Neural progenitor cell (in vitro differentiated cells): ENCODE measurements at regions not wholly inside any gene's neighbourhood (a gene's known extent, or its start where the extent isn't known, plus 50 kb on each side); places are given as distances from the start of the nearest gene placed in this dataset.

Source experiments
- DNase-seq: peaks from one replicate; pipeline ENCODE4 v3.0.0-alpha.2; 2016; ENCODE audit warnings: low spot score
- H2AFZ ChIP-seq: fragments of 200-600 bp; sonication (generic); replicated peaks from 2 replicates; pipeline ENCODE4 v1.6.1; 2016; ENCODE audit warnings: antibody characterized with exemption
- H3F3A ChIP-seq: fragments of 200-600 bp; sonication (generic); 2 replicates; pipeline ENCODE4 v1.6.1; 2016; ENCODE audit warnings: antibody characterized with exemption, low read depth
- H3K27ac ChIP-seq: fragments of 200-600 bp; sonication (generic); 2 replicates; pipeline ENCODE4 v1.5.1; 2016; ENCODE audit warnings: mild to moderate bottlenecking
- H3K27me3 ChIP-seq: fragments of 200-600 bp; sonication (generic); 2 replicates; pipeline ENCODE4 v1.6.1; 2016; ENCODE audit warnings: mild to moderate bottlenecking, moderate library complexity
- H3K36me3 ChIP-seq: fragments of 200-600 bp; sonication (generic); 2 replicates; pipeline ENCODE4 v1.5.1; 2016
- H3K4me1 ChIP-seq: fragments of 200-600 bp; sonication (generic); 2 replicates; pipeline ENCODE4 v1.6.1; 2016; ENCODE audit warnings: mixed run types
- H3K4me2 ChIP-seq: fragments of 200-600 bp; sonication (generic); 2 replicates; pipeline ENCODE4 v1.6.1; 2016
- H3K4me3 ChIP-seq: fragments of 200-600 bp; sonication (generic); 2 replicates; pipeline ENCODE4 v1.5.1; 2016
- H3K79me2 ChIP-seq: fragments of 200-600 bp; sonication (generic); 2 replicates; pipeline ENCODE4 v1.6.1; 2016; ENCODE audit warnings: low read depth
- H3K9ac ChIP-seq: fragments of 200-600 bp; sonication (generic); 2 replicates; pipeline ENCODE4 v1.6.1; 2016
- H3K9me3 ChIP-seq: fragments of 200-600 bp; sonication (generic); 2 replicates; pipeline ENCODE4 v1.5.1; 2016; ENCODE audit warnings: low read depth
- H4K20me1 ChIP-seq: fragments of 200-600 bp; sonication (generic); 2 replicates; pipeline ENCODE4 v1.6.1; 2016; ENCODE audit warnings: low read depth
- H3K27ac Mint-ChIP-seq: 3 replicates; pipeline ENCODE4 v1.8.0; 2021; ENCODE audit warnings: mixed read lengths
- H3K27me3 Mint-ChIP-seq: 2 replicates; pipeline ENCODE4 v1.8.0; 2022; ENCODE audit warnings: low read depth, mild to moderate bottlenecking, inconsistent platforms, moderate library complexity, mixed read lengths; ENCODE audit not compliant: insufficient read depth
- H3K36me3 Mint-ChIP-seq: 3 replicates; pipeline ENCODE4 v1.8.0; 2021; ENCODE audit warnings: mixed read lengths
- H3K4me1 Mint-ChIP-seq: 3 replicates; pipeline ENCODE4 v1.8.0; 2021; ENCODE audit warnings: mixed read lengths
- H3K4me3 Mint-ChIP-seq: 3 replicates; pipeline ENCODE4 v1.8.0; 2021; ENCODE audit warnings: mild to moderate bottlenecking, moderate library complexity, mixed read lengths
- H3K9me3 Mint-ChIP-seq: 3 replicates; pipeline ENCODE4 v1.8.0; 2020; ENCODE audit warnings: mixed read lengths
- CTCF ChIP-seq: fragments of 200-600 bp; sonication (generic); IDR thresholded peaks from 2 replicates; pipeline ENCODE4 v1.5.1; 2017; ENCODE audit warnings: antibody characterized with exemption, mild to moderate bottlenecking
- EZH2 ChIP-seq: fragments of 200-600 bp; sonication (generic); IDR thresholded peaks from 2 replicates; pipeline ENCODE4 v1.6.1; 2017; ENCODE audit warnings: antibody characterized with exemption, mild to moderate bottlenecking, moderate library complexity
- EZH2phosphoT487 ChIP-seq: fragments of 200-600 bp; sonication (generic); IDR thresholded peaks from 2 replicates; pipeline ENCODE4 v1.6.1; 2017; ENCODE audit warnings: antibody characterized with exemption

- no peak for DNase-seq
- Histone ChIP-seq H3K79me2 (no peaks in the 10 kb centered on the region), H3K9ac (no peak overlapping the region), H3K4me1 (no peaks in the 10 kb centered on the region), H3K36me3 (no peaks in the 10 kb centered on the region), H2AFZ (no peak overlapping the region), H3F3A (no peaks in the 10 kb centered on the region), H3K4me2 (no peak overlapping the region), H3K4me3 (no peak overlapping the region), H3K27me3 (no peaks in the 10 kb centered on the region), H4K20me1 (no peaks in the 10 kb centered on the region), H3K9me3 (no peaks in the 10 kb centered on the region), H3K27ac (no peak overlapping the region)
- H3K27me3 Mint-ChIP-seq, result no peaks in the 10 kb centered on the region
- no peak for TF ChIP-seq EZH2phosphoT487
- no peak for TF ChIP-seq CTCF
- no peak for TF ChIP-seq EZH2
- H3K9me3 Mint-ChIP-seq, result no peaks in the 10 kb centered on the region
- H3K36me3 Mint-ChIP-seq, result no peaks in the 10 kb centered on the region
- H3K4me1 Mint-ChIP-seq, result no peaks in the 10 kb centered on the region
- H3K27ac Mint-ChIP-seq, result no peak overlapping the region
- H3K4me3 Mint-ChIP-seq, result no peak overlapping the region
Measured at GRCh38 chr4:178339769-178340168, 897.5 kb upstream of the AGA start.

- Histone ChIP-seq H4K20me1 (no peaks in the 10 kb centered on the region), H3K4me3 (no peak overlapping the region), H3K9me3 (no peaks in the 10 kb centered on the region), H3K27ac (no peak overlapping the region), H3K79me2 (no peaks in the 10 kb centered on the region), H3K9ac (no peak overlapping the region), H3K27me3 (no peaks in the 10 kb centered on the region), H3K4me2 (no peak overlapping the region), H3F3A (no peaks in the 10 kb centered on the region), H2AFZ (no peak overlapping the region), H3K4me1 (no peaks in the 10 kb centered on the region), H3K36me3 (no peaks in the 10 kb centered on the region)
- Mint-ChIP-seq H3K4me3 (no peak overlapping the region), H3K27me3 (no peaks in the 10 kb centered on the region), H3K36me3 (no peaks in the 10 kb centered on the region), H3K9me3 (no peaks in the 10 kb centered on the region), H3K4me1 (no peaks in the 10 kb centered on the region), H3K27ac (no peak overlapping the region)
- TF ChIP-seq EZH2, result no peak
- TF ChIP-seq CTCF, result no peak
- TF ChIP-seq EZH2phosphoT487, result no peak
- DNase-seq, result no peak
Measured at GRCh38 chr4:178340468-178340867, 898.2 kb upstream of the AGA start.

GRCh38 chr4:178344096-178344495 lies 901.9 kb upstream of the AGA start:
- H3K9me3 ChIP-seq, result no peaks in the 10 kb centered on the region
- no peak overlapping the region for H3K27ac ChIP-seq
- no peaks in the 10 kb centered on the region for H3K4me1 ChIP-seq
- no peak overlapping the region for H3K9ac ChIP-seq
- no peak for TF ChIP-seq EZH2
- TF ChIP-seq EZH2phosphoT487, result no peak
- TF ChIP-seq CTCF, result no peak
- Mint-ChIP-seq H3K36me3 (no peaks in the 10 kb centered on the region), H3K27ac (no peak overlapping the region), H3K4me1 (no peaks in the 10 kb centered on the region), H3K27me3 (no peaks in the 10 kb centered on the region), H3K4me3 (no peak overlapping the region), H3K9me3 (no peaks in the 10 kb centered on the region)
- no peak for DNase-seq
- H3F3A ChIP-seq, result no peaks in the 10 kb centered on the region
- H4K20me1 ChIP-seq, result no peaks in the 10 kb centered on the region
- H3K4me3 ChIP-seq, result no peak overlapping the region
- H2AFZ ChIP-seq, result no peak overlapping the region
- H3K79me2 ChIP-seq, result no peaks in the 10 kb centered on the region
- H3K4me2 ChIP-seq, result no peak overlapping the region
- no peaks in the 10 kb centered on the region for H3K36me3 ChIP-seq
- no peaks in the 10 kb centered on the region for H3K27me3 ChIP-seq

GRCh38 chr4:178347111-178347510 lies 904.9 kb upstream of the AGA start:
- no peaks in the 10 kb centered on the region for H3K36me3 Mint-ChIP-seq
- no peak overlapping the region for H3K9ac ChIP-seq
- no peaks in the 10 kb centered on the region for H3F3A ChIP-seq
- peaks cover 7% of the 10 kb centered on the region for H3K4me1 ChIP-seq
- no peak overlapping the region for H3K4me3 Mint-ChIP-seq
- TF ChIP-seq CTCF (no peak), EZH2phosphoT487 (no peak), EZH2 (no peak)
- no peak overlapping the region for H3K27ac ChIP-seq
- no peak overlapping the region for H2AFZ ChIP-seq
- H3K27ac Mint-ChIP-seq, result no peak overlapping the region
- no peaks in the 10 kb centered on the region for H3K36me3 ChIP-seq
- DNase-seq, result no peak
- H3K4me3 ChIP-seq, result no peak overlapping the region
- no peaks in the 10 kb centered on the region for H3K9me3 ChIP-seq
- no peaks in the 10 kb centered on the region for H3K4me1 Mint-ChIP-seq
- H3K9me3 Mint-ChIP-seq, result peaks cover 2% of the 10 kb centered on the region
- no peak overlapping the region for H3K4me2 ChIP-seq
- H3K27me3 Mint-ChIP-seq, result no peaks in the 10 kb centered on the region
- H4K20me1 ChIP-seq, result no peaks in the 10 kb centered on the region
- no peaks in the 10 kb centered on the region for H3K79me2 ChIP-seq
- H3K27me3 ChIP-seq, result no peaks in the 10 kb centered on the region
